Muscle layer of duodenum (tissue), 2 donors: ENCODE measurements at regions not wholly inside any gene's neighbourhood (a gene's known extent, or its start where the extent isn't known, plus 50 kb on each side); places are given as distances from the start of the nearest gene placed in this dataset.
"Not testable (repeated sequence)": the region's sequence is repeated elsewhere in the genome, so short reads cannot be mapped to it uniquely, and the experiment has no call there.

Experiments used
- H3K27ac ChIP-seq: one replicate; pipeline ENCODE4 v1.7.0; 2013; ENCODE audit warnings: mild to moderate bottlenecking, low read length
- H3K27me3 ChIP-seq: one replicate; pipeline ENCODE4 v1.7.0; 2013; ENCODE audit warnings: low read depth, mild to moderate bottlenecking, control low read depth, low read length
- H3K36me3 ChIP-seq, 2 donors: one replicate each; pipeline ENCODE4 v1.7.0; 2013; ENCODE audit warnings: low read length in 2 of 2, control low read depth in 1 of 2, mild to moderate bottlenecking in 1 of 2; ENCODE audit not compliant: insufficient read depth in 2 of 2, control insufficient read depth in 1 of 2
- H3K4me1 ChIP-seq, 2 donors: one replicate each; pipeline ENCODE4 v1.7.0; 2013; ENCODE audit warnings: low read length in 2 of 2, mild to moderate bottlenecking in 2 of 2, control low read depth in 1 of 2, moderate library complexity in 1 of 2; ENCODE audit not compliant: insufficient read depth in 2 of 2, control insufficient read depth in 1 of 2
- H3K4me3 ChIP-seq, 2 donors: one replicate each; pipeline ENCODE4 v1.7.0; 2013; ENCODE audit warnings: low read length in 2 of 2, low read depth in 1 of 2, mild to moderate bottlenecking in 1 of 2
- H3K9me3 ChIP-seq, 2 donors: one replicate each; pipeline ENCODE4 v1.7.0; 2013; ENCODE audit warnings: low read length in 2 of 2, control low read depth in 1 of 2, mild to moderate bottlenecking in 1 of 2; ENCODE audit not compliant: control insufficient read depth in 1 of 2
- donor health status: healthy.

DNA sequence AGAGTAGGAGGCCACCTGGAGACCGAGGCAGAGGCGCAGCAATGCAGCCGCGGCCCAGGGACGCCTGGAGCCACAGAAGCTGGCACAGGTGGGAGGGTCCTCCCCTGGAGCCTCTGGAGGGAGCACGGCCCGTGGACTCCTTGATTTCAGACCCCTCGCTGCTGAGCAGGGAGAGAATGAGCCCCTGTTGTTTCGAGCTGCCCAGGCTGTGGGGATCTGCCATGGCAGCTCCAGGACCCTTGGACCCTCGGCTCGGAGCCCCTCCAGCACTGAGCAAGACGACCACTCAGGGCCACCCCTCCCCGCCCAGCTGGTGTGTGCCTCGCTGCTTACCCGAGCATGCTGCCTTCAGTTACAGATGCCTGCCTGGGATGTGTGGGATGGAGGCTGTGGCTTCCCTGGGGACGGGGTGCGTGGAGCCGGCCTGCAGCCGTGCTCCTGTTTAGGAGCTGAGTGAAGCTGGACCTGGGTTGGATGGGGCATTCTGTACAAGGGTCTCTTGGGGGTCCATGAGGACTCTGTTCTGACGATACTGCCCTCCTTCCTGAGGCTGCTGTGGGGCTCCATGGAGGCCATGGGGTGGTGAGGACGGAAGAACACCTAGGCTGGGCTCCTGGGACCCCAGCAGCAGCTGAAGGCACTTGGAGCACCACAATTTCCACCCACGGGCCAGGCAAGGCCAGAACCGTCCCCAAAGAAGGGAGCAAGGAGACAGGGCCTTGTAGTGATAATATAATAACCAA is 115.1 kb upstream of the LPCAT1 start:
- Histone ChIP-seq H3K27me3 (peaks cover 7% of the 10 kb centered on the region), H3K27ac (no peak overlapping the region), H3K4me3 (no peak overlapping the region), H3K4me1 (peaks cover 0 to 13% of the 10 kb centered on the region in 2 donors), H3K36me3 (no peaks in the 10 kb centered on the region), H3K9me3 (no peaks in the 10 kb centered on the region)

DNA sequence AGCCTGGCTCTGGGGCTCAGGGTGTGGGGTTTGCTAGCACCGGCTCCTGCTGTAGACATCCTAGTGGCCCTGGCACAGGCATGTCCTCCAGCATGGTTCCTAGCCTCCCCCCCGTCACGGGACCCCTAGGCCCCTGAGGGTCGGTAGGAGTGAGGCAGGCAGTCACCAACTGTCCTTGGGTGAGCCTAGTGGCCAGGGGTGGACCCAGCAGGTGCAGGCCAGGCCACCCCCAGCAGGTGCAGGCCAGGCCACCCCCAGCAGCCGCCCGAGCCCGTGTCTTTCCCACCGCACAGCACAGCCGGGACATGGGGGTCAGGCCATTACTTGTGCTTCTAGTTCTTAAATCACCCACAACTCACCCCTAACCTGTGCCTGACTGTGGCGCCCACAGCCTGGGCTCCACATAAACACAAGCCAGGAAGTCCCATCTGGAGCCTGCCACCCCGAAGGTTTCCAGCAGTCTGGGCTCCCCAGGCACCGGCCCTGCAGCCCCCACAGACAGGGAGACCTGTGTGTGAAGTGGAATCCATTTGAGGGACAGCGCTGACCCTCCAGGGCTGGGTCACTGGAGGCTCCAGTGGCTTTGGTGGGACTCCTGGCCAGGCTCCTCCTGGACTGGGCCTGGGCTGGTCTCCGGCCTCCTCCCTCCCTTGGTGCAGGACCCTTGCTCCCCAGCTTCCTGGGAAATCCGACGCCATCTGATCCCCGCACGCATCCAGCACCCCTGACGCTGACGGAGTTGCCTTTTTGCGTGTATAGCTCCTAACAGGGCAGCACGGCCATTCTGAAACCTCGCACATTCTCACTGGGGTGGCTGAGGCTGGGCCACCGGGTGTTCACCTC is 114.1 kb upstream of the LPCAT1 start:
- Histone ChIP-seq H3K27ac (no peak overlapping the region), H3K4me1 (peaks cover 0 to 13% of the 10 kb centered on the region in 2 donors), H3K36me3 (no peaks in the 10 kb centered on the region), H3K27me3 (no peaks in the 10 kb centered on the region), H3K9me3 (no peaks in the 10 kb centered on the region), H3K4me3 (no peak overlapping the region)

DNA sequence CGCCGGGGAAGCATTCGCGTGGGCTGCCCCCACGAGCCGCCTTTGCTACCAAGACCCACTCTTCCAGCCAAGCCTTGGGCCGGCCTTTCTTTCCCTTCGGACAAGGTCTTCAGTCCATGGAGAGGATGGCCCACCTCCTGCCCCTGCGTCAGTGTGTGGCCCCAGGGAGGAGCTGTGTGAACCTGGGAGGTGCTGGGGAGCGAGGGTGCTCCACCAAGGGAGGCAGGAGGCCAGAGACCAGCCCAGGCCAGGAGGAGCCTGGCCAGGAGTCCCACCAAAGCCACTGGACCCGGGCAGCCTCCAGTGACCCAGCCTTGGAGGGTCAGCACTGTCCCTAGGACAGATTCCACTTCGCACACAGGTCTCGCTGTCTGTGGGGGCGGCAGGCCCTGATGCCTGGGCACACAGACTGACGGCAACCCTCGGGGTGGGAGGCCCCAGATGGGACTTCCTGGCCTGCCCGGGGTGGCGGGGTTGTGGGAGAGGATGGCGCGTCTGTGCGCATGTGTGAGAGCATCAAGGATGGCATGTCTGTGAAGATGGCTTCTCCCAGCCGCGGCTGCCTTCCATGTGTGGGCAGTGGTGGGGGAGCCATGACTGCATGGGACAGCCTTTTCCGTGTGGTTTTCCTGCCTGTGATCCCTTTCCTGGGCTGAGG is 113.3 kb upstream of the LPCAT1 start:
- Histone ChIP-seq H3K9me3 (no peaks in the 10 kb centered on the region), H3K4me3 (no peak overlapping the region), H3K4me1 (peaks cover 0 to 13% of the 10 kb centered on the region in 2 donors), H3K36me3 (no peaks in the 10 kb centered on the region), H3K27ac (no peak overlapping the region), H3K27me3 (no peaks in the 10 kb centered on the region)

DNA sequence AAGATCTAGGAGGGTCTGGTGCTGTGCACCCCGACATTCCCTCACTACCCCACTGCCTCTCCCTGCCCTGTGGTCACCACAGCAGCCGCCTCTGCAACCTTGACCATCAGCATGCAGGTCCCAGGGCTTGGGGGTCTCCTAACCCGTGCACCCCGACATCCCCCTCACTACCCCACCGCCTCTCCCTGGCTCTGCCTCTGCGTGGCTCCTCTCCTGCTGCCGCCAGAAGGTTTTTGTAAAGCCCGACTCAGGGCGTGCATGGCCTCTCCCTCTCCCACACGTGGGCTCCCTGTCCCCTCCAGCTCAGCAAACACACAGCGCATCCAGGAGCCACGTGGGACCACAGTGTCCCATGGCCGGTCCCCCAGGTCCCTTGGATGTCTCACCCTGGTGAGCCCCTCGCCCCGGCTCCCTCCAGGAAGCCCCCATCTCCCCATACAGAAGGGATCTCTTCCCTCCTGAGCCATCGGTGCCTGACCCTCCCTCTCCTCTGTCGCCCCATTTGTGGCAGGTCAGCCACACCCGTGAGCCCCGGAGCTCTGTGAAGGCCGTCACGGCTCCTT is 112.5 kb upstream of the LPCAT1 start:
- not testable (repeated sequence) for H3K4me1 ChIP-seq, H3K27ac ChIP-seq, H3K27me3 ChIP-seq, H3K9me3 ChIP-seq, H3K36me3 ChIP-seq, H3K4me3 ChIP-seq

DNA sequence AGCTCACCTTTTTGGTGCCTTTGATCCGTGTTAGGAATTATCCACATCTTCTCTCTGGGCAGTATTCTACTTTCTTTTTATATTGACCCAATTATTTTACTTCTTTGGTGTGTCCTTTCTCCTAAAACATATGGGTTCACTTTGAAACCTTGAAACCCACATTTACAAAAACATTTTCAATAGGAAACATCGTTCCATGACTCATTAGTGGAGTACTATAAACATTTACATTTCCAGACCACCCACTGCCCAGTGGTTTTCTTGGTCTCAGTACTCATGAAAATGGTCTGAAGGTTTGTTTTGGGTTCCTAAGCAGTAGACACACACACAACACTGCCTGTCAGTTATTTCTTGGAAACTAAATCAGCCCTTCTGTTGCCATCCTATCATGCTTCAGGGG is 111.7 kb upstream of the LPCAT1 start:
- H3K4me3 ChIP-seq, H3K27ac ChIP-seq, H3K36me3 ChIP-seq, H3K4me1 ChIP-seq, H3K27me3 ChIP-seq, H3K9me3 ChIP-seq: not testable (repeated sequence)

DNA sequence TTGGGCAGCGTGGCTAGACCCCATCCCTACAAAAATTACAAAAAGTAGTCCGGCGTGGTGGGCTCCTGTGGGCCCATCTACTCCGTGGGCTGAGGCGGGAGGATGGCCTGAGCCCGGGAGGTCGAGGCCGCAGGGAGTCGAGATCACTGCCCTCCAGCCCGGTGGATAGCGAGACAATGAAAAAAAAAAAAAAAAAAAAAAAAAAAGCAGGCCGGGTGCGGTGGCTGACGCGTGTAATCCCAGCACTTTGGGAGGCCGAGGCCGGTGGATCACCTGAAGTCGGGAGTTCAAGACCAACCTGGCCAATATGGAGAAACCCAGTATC is 110.5 kb upstream of the LPCAT1 start:
- Histone ChIP-seq H3K9me3 (no peaks in the 10 kb centered on the region), H3K27ac (peak overlapping the region; percentile 31), H3K27me3 (no peaks in the 10 kb centered on the region), H3K36me3 (no peaks in the 10 kb centered on the region), H3K4me3 (peak overlapping the region; percentile 61 to 84), H3K4me1 (peaks cover 0 to 4% of the 10 kb centered on the region in 2 donors)

DNA sequence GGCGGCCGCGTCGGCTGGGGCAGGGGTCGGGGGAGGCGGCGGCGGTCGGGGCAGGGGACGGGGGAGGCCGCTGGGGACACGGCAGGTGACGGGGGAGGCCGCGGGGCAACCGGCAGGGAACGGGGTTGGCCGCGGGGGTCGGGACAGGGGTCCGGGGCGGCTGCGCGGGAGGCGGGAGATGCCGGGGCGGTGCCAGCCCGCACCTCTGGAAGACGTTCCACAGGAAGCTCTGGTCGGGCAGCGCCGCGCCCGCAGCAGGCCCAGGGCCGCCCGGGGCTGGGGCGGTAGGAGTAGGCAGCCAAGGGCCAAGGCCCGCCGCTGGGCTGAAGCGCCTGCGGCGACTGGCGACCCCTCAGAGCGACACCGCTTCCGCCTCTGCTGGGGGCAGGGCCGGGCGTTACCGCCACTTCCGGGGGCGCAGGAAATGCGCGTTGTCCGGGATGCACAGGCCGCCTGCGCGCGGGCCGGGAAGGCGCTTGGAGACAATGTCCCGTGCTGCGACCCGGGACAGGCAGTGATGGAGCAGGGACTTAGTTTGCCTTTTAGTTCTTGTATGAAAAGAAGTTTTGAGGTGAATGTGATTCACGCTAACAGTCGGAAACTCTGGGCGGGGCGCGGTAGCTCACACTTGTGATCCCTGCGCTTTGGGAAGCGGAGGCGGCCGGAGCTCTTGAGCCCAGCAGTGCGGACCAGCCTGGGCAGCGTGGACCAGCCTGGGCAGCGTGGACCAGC is 110.0 kb upstream of the LPCAT1 start:
- H3K36me3 ChIP-seq: no peaks in the 10 kb centered on the region
- peaks cover 0 to 4% of the 10 kb centered on the region in 2 donors for H3K4me1 ChIP-seq
- no peaks in the 10 kb centered on the region for H3K9me3 ChIP-seq
- no peaks in the 10 kb centered on the region for H3K27me3 ChIP-seq
- H3K27ac ChIP-seq: peak overlapping the region; percentile 31
- peak overlapping the region; percentile 61 to 84 for H3K4me3 ChIP-seq

DNA sequence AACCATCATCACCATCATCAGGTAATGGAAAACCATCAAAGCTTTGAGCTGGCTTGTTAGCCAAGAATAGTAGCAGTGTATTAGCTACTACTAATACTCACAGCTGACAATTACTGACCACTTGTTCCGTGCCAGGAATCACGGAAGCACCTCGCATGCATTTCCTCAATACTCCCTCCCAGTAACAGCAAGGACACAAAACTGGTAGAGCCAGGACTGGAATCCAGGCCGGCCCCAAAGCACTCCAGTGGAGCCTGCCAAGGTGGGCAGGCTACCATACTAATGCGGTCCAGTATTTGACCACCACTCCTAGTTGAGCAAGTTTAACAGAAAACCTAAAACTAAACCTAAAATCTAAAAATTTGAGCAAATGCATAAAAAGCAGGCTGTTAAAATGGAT is 107.2 kb upstream of the LPCAT1 start:
- H3K9me3 ChIP-seq, H3K4me1 ChIP-seq, H3K27ac ChIP-seq, H3K4me3 ChIP-seq, H3K36me3 ChIP-seq, H3K27me3 ChIP-seq: not testable (repeated sequence)

DNA sequence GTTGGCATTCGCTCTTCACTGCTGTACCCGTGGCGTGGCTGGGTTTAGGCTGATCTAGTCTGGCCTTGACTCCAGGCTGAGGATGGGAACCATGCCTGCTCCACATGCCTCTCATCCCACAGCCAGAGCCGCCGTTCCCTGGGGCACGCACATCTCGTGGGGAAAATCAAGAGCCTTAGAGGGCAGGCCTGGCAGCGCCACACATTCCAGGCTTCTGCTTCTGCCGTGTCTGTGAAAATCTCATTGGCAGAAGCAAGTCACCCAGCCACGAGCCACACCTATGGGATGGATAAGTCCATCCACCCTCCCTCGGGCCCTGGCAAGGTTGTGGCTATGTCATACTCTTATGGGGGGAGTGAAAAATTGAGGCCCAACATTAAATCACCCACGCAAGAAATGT is 102.6 kb upstream of the LPCAT1 start:
- H3K4me3 ChIP-seq, H3K4me1 ChIP-seq, H3K9me3 ChIP-seq, H3K27ac ChIP-seq, H3K27me3 ChIP-seq, H3K36me3 ChIP-seq: not testable (repeated sequence)

DNA sequence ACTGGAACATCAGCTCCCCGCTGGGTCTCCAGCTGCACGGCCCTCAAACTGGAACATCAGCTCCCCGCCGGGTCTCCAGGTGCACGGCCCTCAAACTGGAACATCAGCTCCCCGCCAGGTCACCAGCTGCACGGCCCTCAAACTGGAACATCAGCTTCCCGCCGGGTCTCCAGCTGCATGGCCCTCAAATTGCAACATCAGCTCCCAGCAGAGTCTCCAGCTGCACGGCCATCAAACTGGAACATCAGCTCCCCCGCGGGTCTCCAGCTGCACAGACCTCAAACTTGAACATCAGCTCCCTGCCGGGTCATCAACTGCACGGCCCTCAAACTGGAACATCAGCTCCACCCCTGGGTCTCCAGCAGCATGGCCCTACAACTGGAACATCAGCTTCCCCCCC is 95.8 kb upstream of the LPCAT1 start:
- not testable (repeated sequence) for H3K9me3 ChIP-seq, H3K4me1 ChIP-seq, H3K36me3 ChIP-seq, H3K27me3 ChIP-seq, H3K4me3 ChIP-seq, H3K27ac ChIP-seq

DNA sequence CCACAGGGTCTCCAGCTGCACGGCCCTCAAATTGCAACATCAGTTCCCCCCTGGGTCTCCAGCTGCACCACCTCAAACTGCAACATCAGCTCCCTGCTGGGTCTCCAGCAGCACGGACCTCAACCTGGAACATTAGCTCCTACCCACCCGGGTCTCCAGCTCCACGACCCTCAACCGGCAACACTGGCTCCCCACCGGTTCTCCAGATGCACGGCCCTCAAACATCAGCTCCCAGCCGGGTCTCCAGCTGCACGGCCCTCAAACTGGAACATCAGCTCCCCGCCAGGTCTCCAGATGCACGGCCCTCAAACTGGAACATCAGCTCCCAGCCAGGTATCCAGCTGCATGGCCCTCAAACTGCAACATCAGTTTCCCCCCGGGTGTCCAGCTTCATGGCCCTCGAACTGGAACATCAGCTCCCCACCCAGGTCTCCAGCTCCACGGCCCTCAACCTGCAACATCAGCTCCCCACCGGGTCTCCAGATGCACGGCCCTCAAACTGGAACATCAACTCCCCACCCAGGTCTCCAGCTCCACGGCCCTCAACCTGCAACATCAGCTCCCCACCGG is 94.6 kb upstream of the LPCAT1 start:
- H3K27ac ChIP-seq, H3K36me3 ChIP-seq, H3K27me3 ChIP-seq, H3K9me3 ChIP-seq, H3K4me1 ChIP-seq, H3K4me3 ChIP-seq: not testable (repeated sequence)
